Smooth muscle cell (in vitro differentiated cells): ENCODE measurements at regions not wholly inside any gene's neighbourhood (a gene's known extent, or its start where the extent isn't known, plus 50 kb on each side); places are given as distances from the start of the nearest gene placed in this dataset.

Experiments
- DNase-seq: peaks from one replicate; lab custom pipeline; 2025; ENCODE audit not compliant: unreplicated experiment; lab: John Stamatoyannopoulos, UW
- H2AFZ ChIP-seq: fragments of 200-600 bp; sonication (generic); 2 replicates; pipeline ENCODE4 v1.6.0; 2016; ENCODE audit warnings: antibody characterized with exemption, low read depth, mild to moderate bottlenecking
- H3F3A ChIP-seq: fragments of 200-600 bp; sonication (generic); 2 replicates; pipeline ENCODE4 v1.6.0; 2017; ENCODE audit warnings: antibody characterized with exemption, low read depth
- H3K27ac ChIP-seq: fragments of 200-600 bp; sonication (generic); 2 replicates; pipeline ENCODE4 v1.5.1; 2016; ENCODE audit warnings: low read depth, mild to moderate bottlenecking
- H3K27me3 ChIP-seq: fragments of 200-600 bp; sonication (generic); 2 replicates; pipeline ENCODE4 v1.6.1; 2016; ENCODE audit warnings: low read depth, mild to moderate bottlenecking
- H3K36me3 ChIP-seq: fragments of 200-600 bp; sonication (generic); 2 replicates; pipeline ENCODE4 v1.5.1; 2016; ENCODE audit warnings: low read depth
- H3K4me1 ChIP-seq: fragments of 200-600 bp; sonication (generic); 2 replicates; pipeline ENCODE4 v1.5.1; 2016; ENCODE audit warnings: low read depth
- H3K4me2 ChIP-seq: fragments of 200-600 bp; sonication (generic); 2 replicates; pipeline ENCODE4 v1.6.0; 2016; ENCODE audit warnings: mild to moderate bottlenecking
- H3K4me3 ChIP-seq: fragments of 200-600 bp; sonication (generic); 2 replicates; pipeline ENCODE4 v1.5.1; 2016; ENCODE audit warnings: mild to moderate bottlenecking
- H3K79me2 ChIP-seq: fragments of 200-600 bp; sonication (generic); 2 replicates; pipeline ENCODE4 v1.6.0; 2016; ENCODE audit warnings: low read depth, mild to moderate bottlenecking
- H3K9ac ChIP-seq: fragments of 200-600 bp; sonication (generic); 2 replicates; pipeline ENCODE4 v1.6.0; 2016; ENCODE audit warnings: low read depth
- H3K9me3 ChIP-seq: fragments of 200-600 bp; sonication (generic); replicated peaks from 2 replicates; pipeline ENCODE4 v1.5.1; 2016; ENCODE audit warnings: low read depth
- H4K20me1 ChIP-seq: fragments of 200-600 bp; sonication (generic); 2 replicates; pipeline ENCODE4 v1.6.0; 2016; ENCODE audit warnings: low read depth
- CTCF ChIP-seq: fragments of 200-600 bp; sonication (generic); IDR thresholded peaks from 2 replicates; pipeline ENCODE4 v1.5.1; 2017; ENCODE audit warnings: borderline replicate concordance, mild to moderate bottlenecking, antibody characterized with exemption; ENCODE audit not compliant: insufficient read depth, poor library complexity, severe bottlenecking
- WGBS: methylation state at CpG from one replicate; pipeline ENCODE4 v1.1.7; 2016; ENCODE audit warnings: low lambda C conversion rate; 5-methylcytosine and 5-hydroxymethylcytosine counted together

DNA sequence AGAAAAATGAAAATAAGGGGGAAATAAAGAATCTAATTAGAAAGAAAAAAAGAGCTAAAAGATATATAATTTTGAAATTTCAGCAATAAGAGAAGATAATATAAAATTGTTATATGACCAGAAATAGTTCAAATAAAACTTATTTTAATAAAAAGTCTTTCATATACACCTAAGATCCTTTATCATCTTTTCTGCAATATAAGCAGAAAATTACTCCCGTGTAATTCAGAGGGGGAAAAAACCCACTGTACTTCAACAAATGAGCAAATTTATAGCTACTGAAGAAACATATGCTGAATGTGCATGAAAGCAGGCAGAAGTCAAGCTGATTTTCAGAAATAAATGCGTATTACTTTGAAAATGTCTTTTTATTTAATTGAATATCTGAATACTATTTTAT lies 771.3 kb downstream of the FAT4 start:
- 90% methylated on average over 2 of the region's 2 CpGs for WGBS
- no peak overlapping the region for H3K4me2 ChIP-seq
- H3K79me2 ChIP-seq: no peaks in the 10 kb centered on the region
- H3K27ac ChIP-seq: no peak overlapping the region
- no peak overlapping the region for H3K9ac ChIP-seq
- no peaks in the 10 kb centered on the region for H3K36me3 ChIP-seq
- no peak for DNase-seq
- H2AFZ ChIP-seq: no peak overlapping the region
- TF ChIP-seq CTCF: no peak
- no peaks in the 10 kb centered on the region for H3K9me3 ChIP-seq
- no peaks in the 10 kb centered on the region for H3K4me1 ChIP-seq
- H3F3A ChIP-seq: no peaks in the 10 kb centered on the region
- no peak overlapping the region for H3K4me3 ChIP-seq
- H3K27me3 ChIP-seq: no peaks in the 10 kb centered on the region
- H4K20me1 ChIP-seq: no peaks in the 10 kb centered on the region

- Histone ChIP-seq H3K9ac (no peak overlapping the region), H2AFZ (peak overlapping the region; percentile 9), H3K36me3 (no peaks in the 10 kb centered on the region), H3K4me1 (no peaks in the 10 kb centered on the region), H3K27ac (no peak overlapping the region), H3K27me3 (no peaks in the 10 kb centered on the region), H3K4me2 (no peak overlapping the region), H3K79me2 (no peaks in the 10 kb centered on the region), H4K20me1 (no peaks in the 10 kb centered on the region), H3K9me3 (no peaks in the 10 kb centered on the region), H3K4me3 (no peak overlapping the region), H3F3A (no peaks in the 10 kb centered on the region)
- TF ChIP-seq CTCF: no peak
- no peak for DNase-seq
Measured at GRCh38 chr4:126087101-126087500, 772.3 kb downstream of the FAT4 start.

DNA sequence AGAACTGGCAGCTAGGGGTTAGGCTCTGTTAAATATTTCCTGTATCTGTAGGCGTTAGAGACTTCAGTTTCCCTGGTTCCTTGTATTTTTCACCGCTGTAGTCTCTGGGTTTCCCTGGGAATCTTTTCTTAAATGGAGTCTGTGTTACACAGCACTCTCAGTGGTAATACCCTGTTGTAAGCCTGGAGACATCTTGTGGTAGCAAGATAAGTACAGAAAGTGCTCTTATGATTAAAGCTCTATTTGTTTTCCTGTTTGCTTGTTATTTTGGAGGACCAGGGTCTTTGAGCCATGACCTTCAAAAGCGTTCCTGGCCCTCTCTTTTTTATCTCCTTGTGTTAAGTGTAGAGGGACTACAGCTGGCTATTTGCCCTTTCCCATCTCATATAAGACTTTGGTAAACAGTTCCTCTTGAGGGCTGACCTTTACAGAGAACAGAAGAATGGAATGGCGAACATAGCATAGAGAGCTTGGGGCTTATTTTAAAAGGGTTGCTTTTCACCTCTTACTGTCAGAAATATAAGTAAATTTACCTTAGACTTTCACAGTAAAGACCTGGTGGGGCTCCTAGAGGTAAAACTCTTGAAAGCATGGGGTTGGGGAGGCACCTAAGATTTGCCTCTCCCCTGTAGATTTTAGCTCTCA lies 782.5 kb downstream of the FAT4 start:
- no peak for TF ChIP-seq CTCF
- H3F3A ChIP-seq: no peaks in the 10 kb centered on the region
- no peaks in the 10 kb centered on the region for H3K4me1 ChIP-seq
- H3K79me2 ChIP-seq: no peaks in the 10 kb centered on the region
- H3K4me3 ChIP-seq: no peak overlapping the region
- H3K9me3 ChIP-seq: no peaks in the 10 kb centered on the region
- DNase-seq: no peak
- no peak overlapping the region for H3K4me2 ChIP-seq
- no peak overlapping the region for H3K27ac ChIP-seq
- no peaks in the 10 kb centered on the region for H3K36me3 ChIP-seq
- H4K20me1 ChIP-seq: no peaks in the 10 kb centered on the region
- no peaks in the 10 kb centered on the region for H3K27me3 ChIP-seq
- H2AFZ ChIP-seq: peak overlapping the region; percentile 79
- H3K9ac ChIP-seq: no peak overlapping the region
- WGBS: 49% methylated on average over 4 of the region's 4 CpGs

- 96% methylated on average over 8 of the region's 8 CpGs for WGBS
- Histone ChIP-seq H3K9me3 (no peaks in the 10 kb centered on the region), H2AFZ (no peak overlapping the region)
Measured at GRCh38 chr4:126106658-126107057, 791.9 kb downstream of the FAT4 start.

More at GRCh38 chr4:126106658-126107057, 791.9 kb downstream of the FAT4 start:
- Histone ChIP-seq H4K20me1 (no peaks in the 10 kb centered on the region), H3K79me2 (no peaks in the 10 kb centered on the region), H3K9ac (no peak overlapping the region), H3K4me1 (no peaks in the 10 kb centered on the region), H3K36me3 (no peaks in the 10 kb centered on the region), H3F3A (no peaks in the 10 kb centered on the region), H3K4me3 (no peak overlapping the region), H3K27me3 (no peaks in the 10 kb centered on the region), H3K27ac (no peak overlapping the region), H3K4me2 (no peak overlapping the region)
- DNase-seq: no peak
- no peak for TF ChIP-seq CTCF
